ENCODE measurements at regions not wholly inside any gene's neighbourhood (a gene's known extent, or its start where the extent isn't known, plus 50 kb on each side); places are given as distances from the start of the nearest gene placed in this dataset.

DNA sequence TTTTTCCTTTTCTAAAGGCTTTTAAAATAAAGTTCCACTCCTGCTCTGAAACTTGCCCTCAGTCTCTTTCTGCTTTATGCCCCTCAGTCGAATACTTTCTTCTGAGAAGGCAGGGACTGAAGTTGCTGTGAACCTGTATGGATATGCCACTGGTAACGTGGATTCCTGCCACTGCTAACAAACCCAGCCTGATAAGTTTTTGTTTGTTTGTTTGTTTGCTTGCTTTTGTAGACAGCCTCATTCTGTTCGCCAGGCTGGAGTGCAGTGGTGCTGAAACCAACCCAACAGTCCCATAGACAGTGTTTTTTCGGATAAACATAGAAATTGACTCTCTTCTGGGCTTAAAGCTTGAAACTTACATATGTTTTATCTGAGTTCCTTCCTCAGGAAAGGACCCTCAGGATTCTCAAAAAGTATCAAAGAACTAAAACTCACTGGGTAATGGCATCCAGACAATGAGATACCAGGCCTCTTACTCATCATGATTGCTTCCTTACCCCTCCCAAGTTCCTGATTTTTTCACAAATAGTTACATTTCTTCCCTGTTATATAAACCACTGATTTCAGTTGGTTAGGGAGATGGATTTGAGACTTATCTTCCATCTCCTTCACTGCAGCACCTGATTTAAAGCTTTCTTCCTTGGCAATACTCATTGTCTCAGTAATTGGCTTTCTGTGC lies 273.6 kb downstream of the SDHAF3 start:
- no peak for TF ChIP-seq POLR2A (IDR thresholded peaks at IDR 0.05)
- no peak for TF ChIP-seq CTCF (IDR thresholded peaks at IDR 0.05)
- no peak for TF ChIP-seq POLR2AphosphoS5 (IDR thresholded peaks at IDR 0.05)

Data from sigmoid colon (tissue), 4 donors.